Suprapubic skin (tissue), 3 donors: ENCODE measurements at regions not wholly inside any gene's neighbourhood (a gene's known extent, or its start where the extent isn't known, plus 50 kb on each side); places are given as distances from the start of the nearest gene placed in this dataset.

Experiments
- CTCF ChIP-seq, 2 donors: fragments of 200-600 bp in 1 of 2; fragments of 450-650 bp in 1 of 2; sonication (generic) in 1 of 2; IDR thresholded peaks; one replicate each; pipeline ENCODE4 v1.5.1; 2016 to 2019; ENCODE audit warnings: antibody characterized with exemption in 2 of 2, mild to moderate bottlenecking in 1 of 2, moderate library complexity in 1 of 2
- POLR2A ChIP-seq, 2 donors: fragments of 450-650 bp; IDR thresholded peaks; one replicate each; pipeline ENCODE4 v1.6.1; 2017; ENCODE audit warnings: antibody characterized with exemption in 2 of 2, mild to moderate bottlenecking in 2 of 2, moderate library complexity in 2 of 2

GRCh38 chr6:105789935-105790334, 296.2 kb upstream of the PRDM1 start:
- TF ChIP-seq CTCF (IDR thresholded peaks at IDR 0.05) = no peak
- no peak for TF ChIP-seq POLR2A (IDR thresholded peaks at IDR 0.05)
